ENCODE measurements at regions not wholly inside any gene's neighbourhood (a gene's known extent, or its start where the extent isn't known, plus 50 kb on each side); places are given as distances from the start of the nearest gene placed in this dataset.

- DNase-seq (ENCODE audit: low read depth) = no peak
- TF ChIP-seq CTCF (IDR thresholded peaks at IDR 0.05; ENCODE audit: insufficient read depth, low read length, severe bottlenecking) = no peak
- no peak overlapping the region for H3K4me3 ChIP-seq (ENCODE audit: low read depth, low read length)
- no peaks in the 10 kb centered on the region for H3K36me3 ChIP-seq (ENCODE audit: control insufficient read depth, insufficient read depth, low read length)
- H3K27me3 ChIP-seq (ENCODE audit: control insufficient read depth, insufficient read depth, low read length) = no peaks in the 10 kb centered on the region
- no peak for FAIRE-seq
Observed at GRCh38 chr6:140940251-140940925, 1192.3 kb upstream of the GJE1 start.

GRCh38 chr6:140932909-140933308, 1199.8 kb upstream of the GJE1 start:
- DNase-seq (ENCODE audit: low read depth) (no peak), FAIRE-seq (no peak)
- H3K36me3 ChIP-seq (ENCODE audit: control insufficient read depth, insufficient read depth, low read length) = no peaks in the 10 kb centered on the region
- no peaks in the 10 kb centered on the region for H3K27me3 ChIP-seq (ENCODE audit: control insufficient read depth, insufficient read depth, low read length)
- no peak for TF ChIP-seq CTCF (IDR thresholded peaks at IDR 0.05; ENCODE audit: insufficient read depth, low read length, severe bottlenecking)
- H3K4me3 ChIP-seq (ENCODE audit: low read depth, low read length) = no peak overlapping the region

- no peak for TF ChIP-seq CTCF (IDR thresholded peaks at IDR 0.05; ENCODE audit: insufficient read depth, low read length, severe bottlenecking)
- DNase-seq (ENCODE audit: low read depth) (no peak), FAIRE-seq (no peak)
- Histone ChIP-seq H3K4me3 (ENCODE audit: low read depth, low read length) (no peak overlapping the region), H3K27me3 (ENCODE audit: control insufficient read depth, insufficient read depth, low read length) (no peaks in the 10 kb centered on the region), H3K36me3 (ENCODE audit: control insufficient read depth, insufficient read depth, low read length) (no peaks in the 10 kb centered on the region)
Observed at GRCh38 chr6:140931581-140931980, 1201.1 kb upstream of the GJE1 start.

- FAIRE-seq (no peak), DNase-seq (ENCODE audit: low read depth) (no peak)
- H3K27me3 ChIP-seq (ENCODE audit: control insufficient read depth, insufficient read depth, low read length) = no peaks in the 10 kb centered on the region
- H3K36me3 ChIP-seq (ENCODE audit: control insufficient read depth, insufficient read depth, low read length) = no peaks in the 10 kb centered on the region
- H3K4me3 ChIP-seq (ENCODE audit: low read depth, low read length) = no peak overlapping the region
- no peak for TF ChIP-seq CTCF (IDR thresholded peaks at IDR 0.05; ENCODE audit: insufficient read depth, low read length, severe bottlenecking)
Observed at GRCh38 chr6:140929121-140929520, 1203.6 kb upstream of the GJE1 start.

- DNase-seq (ENCODE audit: low read depth) (no peak), FAIRE-seq (no peak)
- Histone ChIP-seq H3K36me3 (ENCODE audit: control insufficient read depth, insufficient read depth, low read length) (no peaks in the 10 kb centered on the region), H3K27me3 (ENCODE audit: control insufficient read depth, insufficient read depth, low read length) (no peaks in the 10 kb centered on the region), H3K4me3 (ENCODE audit: low read depth, low read length) (no peak overlapping the region)
- no peak for TF ChIP-seq CTCF (IDR thresholded peaks at IDR 0.05; ENCODE audit: insufficient read depth, low read length, severe bottlenecking)
Observed at GRCh38 chr6:140923048-140923447, 1209.7 kb upstream of the GJE1 start.

Measured in bronchial epithelial cell (primary cell).